ENCODE measurements at regions not wholly inside any gene's neighbourhood (a gene's known extent, or its start where the extent isn't known, plus 50 kb on each side); places are given as distances from the start of the nearest gene placed in this dataset.
"Not testable (repeated sequence)": the region's sequence is repeated elsewhere in the genome, so short reads cannot be mapped to it uniquely, and the experiment has no call there.

DNA sequence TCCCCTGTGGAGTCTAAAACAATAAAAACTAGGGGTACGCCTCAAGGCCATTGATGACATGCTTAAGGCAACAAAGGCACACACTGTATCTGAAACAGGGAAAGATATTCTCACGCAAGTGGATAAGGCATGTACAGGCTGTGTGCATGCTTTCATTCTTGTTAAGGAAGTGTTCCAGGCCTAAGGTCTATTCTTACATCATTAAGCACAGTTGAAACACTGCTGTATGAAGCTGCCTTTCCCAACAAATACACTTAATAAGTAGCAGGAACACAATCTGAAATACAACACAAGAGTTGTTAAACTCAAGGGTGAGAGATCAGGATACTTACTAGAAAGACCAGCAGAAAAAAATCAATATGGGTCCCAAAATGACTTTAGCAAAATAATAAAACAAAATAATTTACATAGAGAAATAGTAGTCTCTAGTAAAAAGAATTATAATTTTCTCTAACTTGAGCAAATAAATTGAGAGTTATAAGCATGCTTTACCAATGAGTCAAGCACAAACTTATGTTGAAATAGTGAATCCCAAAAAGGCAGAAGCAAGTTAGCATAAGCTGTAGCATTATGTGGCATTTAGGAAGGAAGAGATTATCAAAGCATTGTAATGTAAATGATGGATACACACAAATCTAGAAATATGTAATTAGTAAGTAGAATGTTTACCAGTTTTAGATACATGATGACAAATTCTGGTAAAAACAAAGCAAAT, 796.9 kb downstream of the SLITRK1 start:
- no peak for FAIRE-seq

DNA sequence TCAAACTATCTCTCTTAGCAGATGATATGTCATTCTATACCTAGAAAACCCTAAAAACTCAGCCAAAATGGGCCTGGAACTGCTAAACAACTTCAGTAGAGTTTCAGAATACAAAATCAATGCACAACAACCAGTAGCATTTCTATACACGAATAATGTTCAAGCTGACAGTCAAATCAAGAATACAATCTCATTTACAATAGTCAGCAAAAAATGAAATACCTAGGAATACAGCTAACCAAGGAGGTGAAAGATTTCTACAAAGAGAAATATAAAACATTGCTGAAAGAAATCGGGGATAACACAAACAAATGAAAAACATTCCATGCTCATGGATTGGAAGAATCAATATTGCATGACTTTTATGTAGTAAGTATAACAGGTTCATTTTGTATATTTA, 804.8 kb downstream of the SLITRK1 start:
- FAIRE-seq, result no peak

DNA sequence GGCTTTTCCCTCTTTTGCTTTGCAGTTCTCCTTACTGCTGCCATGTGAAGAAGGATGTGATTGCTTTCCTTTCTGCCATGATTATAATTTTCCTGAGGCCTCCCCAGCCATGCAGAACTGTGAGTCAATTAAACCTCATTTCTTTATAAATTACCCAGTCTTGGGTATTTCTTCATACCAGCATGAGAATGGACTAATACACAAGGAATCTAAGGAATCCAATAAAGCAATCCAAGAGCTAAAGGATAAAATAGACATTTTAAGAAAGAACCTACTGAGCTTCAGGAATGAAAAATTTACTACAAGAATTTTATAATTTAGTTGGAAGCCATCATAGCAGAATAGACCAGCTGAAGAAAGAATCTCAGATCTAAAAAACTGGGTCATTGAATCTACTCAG, 808.3 kb downstream of the SLITRK1 start:
- FAIRE-seq, result not testable (repeated sequence)

DNA sequence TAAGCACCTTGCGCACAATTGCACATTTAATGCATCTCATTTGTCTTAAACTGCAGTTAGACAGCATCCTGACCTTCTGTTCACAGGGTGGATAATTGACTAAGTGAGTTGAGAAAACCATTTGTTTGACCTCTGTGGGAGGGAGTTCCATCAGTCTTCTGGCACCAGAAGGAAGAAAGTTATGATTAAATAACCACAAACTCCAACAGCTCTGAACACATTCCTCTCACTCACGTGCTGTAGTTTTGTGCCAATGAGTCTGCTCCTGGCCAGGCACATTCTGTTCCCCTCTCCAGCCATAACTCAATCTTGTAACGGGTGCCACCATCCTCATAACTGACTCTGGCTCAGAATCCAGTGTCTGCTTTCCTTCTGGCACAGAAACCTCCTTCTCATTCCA, 817.2 kb downstream of the SLITRK1 start:
- FAIRE-seq, result no peak

- no peak for FAIRE-seq
Measured at GRCh38 chr13:83057119-83057518, 825.2 kb downstream of the SLITRK1 start.

DNA sequence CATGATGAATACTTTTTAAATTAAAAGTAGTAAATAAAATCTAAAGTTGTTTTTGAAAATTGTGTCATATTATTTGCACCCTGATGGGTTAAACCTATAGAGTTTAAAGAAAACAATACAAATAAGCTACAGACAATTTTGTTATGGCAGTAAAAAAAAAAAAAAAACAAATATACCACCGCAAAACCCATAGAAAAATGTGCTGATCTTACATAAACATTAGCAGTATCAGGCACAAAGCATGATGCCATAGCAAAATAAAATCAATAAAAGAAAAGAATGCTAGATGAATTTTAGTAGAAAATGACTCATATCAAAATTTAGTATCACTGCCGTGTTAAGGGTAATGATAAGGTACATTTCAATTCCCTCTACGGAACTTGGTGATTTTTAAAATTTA, 826.0 kb downstream of the SLITRK1 start:
- FAIRE-seq, result no peak

DNA sequence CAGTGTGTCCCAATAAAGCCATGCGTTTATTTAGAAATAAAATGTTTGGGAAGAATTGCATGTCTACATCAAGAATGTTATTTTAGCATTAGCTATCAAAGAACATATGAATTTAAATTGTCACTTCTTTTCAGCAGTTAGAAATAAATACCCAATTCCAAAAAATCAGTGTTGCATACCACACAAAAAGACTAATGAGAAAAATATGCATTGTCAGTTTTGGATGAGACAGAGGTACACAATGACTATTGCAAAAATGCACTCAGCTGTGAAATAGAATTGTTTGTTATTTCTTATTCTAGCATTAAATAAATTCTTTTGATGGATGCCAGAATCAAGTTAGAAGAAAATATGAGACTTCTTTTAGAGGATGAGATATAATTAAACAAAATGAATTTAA, 833.9 kb downstream of the SLITRK1 start:
- FAIRE-seq, result no peak

DNA sequence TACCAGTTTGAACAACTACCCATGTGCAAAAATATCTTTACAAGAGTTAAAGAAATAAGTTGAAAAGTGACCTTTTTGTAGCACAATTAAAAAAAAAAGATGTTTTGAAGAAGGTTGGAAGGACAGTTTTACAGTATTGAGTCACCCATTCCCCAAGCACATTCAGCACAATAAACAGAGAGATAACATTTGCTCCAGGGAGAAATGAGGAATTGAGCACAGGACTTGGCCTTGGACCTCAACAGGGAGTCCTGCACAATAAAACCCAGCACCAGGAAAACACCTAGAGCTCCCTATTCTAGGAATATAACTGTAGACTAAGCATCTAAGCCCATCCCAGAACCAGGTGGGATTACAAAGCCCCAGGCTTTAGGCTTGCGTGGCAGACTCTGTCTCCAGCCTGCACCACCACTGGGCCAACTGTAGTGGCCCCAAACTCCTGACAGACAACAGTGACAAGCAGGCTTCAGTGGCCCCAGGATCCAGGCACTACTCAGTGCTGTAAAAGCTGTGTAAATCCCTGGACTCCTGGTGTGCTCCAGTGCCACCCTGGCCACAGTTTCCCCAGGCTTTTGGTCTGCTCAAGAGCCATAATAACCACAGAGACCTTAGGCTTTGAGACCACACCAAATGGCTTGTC, 857.2 kb downstream of the SLITRK1 start:
- no peak for FAIRE-seq

DNA sequence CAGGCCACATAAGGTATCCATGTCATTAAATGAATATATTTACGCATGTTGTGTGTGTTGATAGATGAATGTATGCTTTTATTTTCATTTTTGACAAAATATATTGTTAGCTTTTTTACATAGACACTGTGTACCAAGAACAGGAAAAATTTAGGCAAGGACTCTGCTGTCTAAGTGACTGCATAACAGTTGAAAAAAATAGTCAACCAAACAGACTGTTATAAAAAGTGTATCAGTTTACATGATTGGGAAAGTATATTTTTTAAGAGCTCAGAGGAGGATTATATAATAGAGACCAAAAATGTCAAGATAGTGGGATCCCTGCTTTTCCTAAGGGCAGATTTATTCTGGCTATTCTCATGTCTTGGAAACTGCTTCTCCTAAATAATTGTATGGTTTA, 858.0 kb downstream of the SLITRK1 start:
- FAIRE-seq, result no peak

DNA sequence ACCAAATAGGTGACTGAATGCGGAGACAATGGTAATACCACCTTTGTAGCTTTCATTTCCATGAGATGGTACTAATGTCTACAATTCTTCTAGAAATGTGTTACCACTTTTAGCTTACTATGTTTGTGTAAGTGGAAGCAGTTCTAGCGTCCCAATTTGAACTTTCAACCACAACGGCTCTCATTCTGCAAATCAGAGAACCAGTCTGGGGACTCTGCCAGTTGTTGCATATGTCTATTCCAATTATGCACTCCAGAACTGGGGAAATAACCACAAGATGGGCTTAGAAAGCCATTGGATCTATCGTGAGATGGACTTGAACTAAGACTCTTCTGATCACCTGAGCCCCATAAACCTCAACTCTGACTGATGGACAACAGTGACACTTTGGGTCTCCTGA, 862.3 kb downstream of the SLITRK1 start:
- FAIRE-seq, result no peak

- FAIRE-seq, result no peak
Measured at GRCh38 chr13:83009987-83010386, 872.3 kb downstream of the SLITRK1 start.

DNA sequence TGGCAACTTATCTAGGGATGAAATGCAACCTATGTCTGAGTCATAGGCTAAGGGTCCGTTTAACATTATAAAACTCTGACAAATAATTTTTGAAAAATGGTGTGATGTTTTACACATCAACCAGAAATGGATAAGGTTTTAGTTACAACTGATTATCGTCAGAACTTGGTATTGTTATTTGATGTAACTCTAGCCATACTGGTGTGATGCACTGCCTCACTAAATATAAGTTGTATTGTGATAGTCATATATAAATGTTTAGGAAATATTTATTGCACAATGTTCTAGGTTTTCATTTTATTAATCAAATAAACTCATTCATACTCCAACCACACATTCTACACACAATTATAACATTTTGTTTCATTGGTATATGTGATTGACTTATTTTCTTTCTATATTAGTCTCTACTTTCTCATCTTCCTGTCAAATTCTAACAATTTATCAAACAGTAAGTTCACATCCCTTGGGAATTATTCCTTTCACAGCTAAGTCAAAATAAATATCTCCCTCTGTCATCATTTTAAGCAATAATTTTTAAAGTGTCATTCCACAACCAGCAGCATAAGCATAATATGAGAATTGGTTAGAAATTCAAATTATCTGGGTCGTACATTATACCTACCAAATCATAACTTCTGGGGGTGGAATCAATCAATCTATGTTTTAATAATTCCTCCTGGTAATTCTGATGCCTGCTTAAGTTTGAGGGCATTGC, 873.9 kb downstream of the SLITRK1 start:
- no peak for FAIRE-seq

GRCh38 chr13:83007226-83007625, 875.0 kb downstream of the SLITRK1 start:
- FAIRE-seq, result no peak

DNA sequence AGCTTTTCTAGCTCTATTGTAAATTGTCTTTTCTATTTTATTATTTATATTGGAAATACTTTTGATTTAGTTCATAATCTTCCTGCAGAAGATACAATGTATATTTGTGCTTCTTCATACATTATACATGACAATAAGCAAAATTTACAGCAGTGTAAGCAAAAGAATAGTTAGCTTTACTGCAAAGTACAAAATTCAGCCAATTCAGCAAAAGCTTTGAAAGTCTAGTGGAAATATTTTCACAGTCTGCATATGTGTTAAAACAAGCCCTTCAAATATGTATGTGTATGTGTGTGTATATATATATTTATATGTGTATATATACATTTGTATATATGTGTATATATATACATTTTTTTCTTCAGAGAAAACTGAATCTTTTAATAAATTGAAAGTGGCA, 879.1 kb downstream of the SLITRK1 start:
- no peak for FAIRE-seq

- FAIRE-seq, result no peak
Measured at GRCh38 chr13:82993417-82993816, 888.9 kb downstream of the SLITRK1 start.

DNA sequence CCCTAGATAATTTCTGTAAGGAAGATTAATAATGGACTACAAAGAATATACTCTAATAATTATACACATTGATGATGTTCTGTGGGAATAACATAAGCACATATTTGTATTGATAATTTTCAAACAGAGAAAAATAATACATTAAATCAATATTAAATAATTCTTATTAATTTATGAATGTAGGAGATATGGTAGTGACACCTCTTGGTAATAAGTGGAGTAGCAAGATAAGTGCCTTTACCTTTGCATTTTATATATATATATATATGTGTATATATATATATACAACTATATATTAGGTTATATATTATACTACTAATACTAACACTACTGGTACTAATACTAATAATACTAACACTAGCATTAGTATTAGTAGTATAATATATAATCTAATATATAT, 905.8 kb downstream of the SLITRK1 start:
- no peak for FAIRE-seq

- no peak for FAIRE-seq
Measured at GRCh38 chr13:82963226-82964099, 918.8 kb downstream of the SLITRK1 start.

DNA sequence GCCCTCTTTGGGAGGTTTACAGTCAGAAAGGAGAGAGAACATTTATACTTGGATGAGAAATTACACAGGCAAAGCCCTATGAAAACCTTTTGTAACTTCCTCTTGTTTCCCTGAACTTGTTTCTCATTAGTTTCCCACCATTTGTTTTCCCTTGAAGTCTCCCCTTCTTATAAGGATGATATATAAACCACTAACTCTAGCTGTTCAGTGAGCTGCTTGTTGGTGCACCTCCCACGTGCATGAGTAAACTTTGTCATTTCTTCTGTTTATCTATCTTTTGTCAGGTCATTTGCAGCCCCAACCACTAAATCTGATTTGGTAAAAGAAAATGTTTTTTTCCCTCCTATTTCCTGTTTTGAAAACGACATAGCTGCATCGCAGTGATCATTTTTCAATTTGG, 919.9 kb downstream of the SLITRK1 start:
- no peak for FAIRE-seq

DNA sequence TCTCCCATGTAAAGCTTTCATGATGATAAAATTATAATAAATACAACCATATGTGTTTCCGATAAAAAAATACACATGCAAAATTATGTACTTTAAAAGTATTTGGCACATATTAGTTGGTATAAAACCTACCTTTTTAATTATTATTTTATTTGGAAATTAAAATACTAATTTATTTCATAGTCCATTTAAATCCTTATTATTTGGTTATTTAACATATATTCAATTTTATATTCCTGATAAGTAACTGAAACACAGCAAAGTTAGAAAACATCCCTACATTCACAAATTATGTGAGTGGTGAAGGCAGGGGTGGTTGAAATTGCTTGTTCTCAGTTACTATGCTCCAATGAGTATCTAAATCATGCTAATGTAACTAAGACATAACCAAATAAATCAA, 920.5 kb downstream of the SLITRK1 start:
- FAIRE-seq, result no peak

- not testable (repeated sequence) for FAIRE-seq
Measured at GRCh38 chr13:82952336-82952735, 929.9 kb downstream of the SLITRK1 start.

DNA sequence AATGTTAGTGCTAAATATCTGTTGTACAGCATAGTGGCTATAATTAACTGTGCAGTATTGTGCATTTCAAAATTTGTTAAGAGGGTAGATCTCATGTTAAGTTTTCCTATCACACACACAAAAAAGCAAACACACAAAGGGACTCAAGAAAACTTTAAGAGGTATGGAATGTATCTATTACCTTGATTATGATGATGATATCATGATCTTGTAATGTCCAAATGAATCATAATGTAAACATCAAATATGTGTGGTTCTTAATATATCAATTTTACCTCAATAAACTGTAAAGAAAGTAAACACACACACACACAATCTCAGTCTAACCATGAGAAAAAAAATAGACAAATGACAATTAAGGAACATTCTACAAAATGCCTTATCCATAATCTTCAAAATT, 934.6 kb downstream of the SLITRK1 start:
- no peak for FAIRE-seq

DNA sequence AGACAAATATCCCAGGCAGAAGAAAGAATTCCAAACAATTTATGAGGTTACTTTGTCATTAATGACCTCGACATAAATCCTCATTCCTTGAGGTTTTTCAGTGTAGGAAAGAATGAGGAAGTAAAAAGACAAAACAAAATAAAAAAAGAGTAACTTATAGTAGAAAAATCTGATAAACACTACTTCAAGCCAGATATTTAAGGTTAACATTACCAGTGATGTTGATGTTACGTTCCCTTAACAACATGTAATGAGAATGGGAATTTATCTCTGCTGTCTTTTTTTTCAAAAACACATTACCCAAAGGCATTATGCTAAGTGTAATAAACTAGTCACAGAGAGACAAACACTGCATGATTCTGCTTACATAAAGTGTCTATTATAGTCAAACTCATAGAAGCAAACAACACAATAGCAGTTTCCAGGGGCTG, 935.1 kb downstream of the SLITRK1 start:
- no peak for FAIRE-seq

DNA sequence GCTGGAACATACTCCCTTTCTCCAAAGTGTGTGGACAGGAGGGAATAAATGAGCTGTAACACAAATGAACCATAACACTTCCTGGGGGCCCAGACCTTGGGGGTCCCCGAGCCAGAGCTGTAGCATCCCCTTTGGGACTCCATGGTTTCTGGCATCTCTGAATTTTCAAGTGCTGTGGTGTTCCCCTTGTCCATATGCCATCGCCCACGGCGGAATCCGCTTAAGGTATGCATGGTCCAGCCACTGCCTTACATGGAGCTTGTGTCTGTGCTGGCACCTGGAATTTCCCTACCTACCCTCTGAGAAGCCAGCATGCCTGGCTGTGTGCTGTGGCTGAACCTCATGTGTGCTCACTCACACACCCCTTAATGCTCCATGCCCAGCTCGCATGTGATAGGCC, 943.6 kb downstream of the SLITRK1 start:
- no peak for FAIRE-seq
